ENCODE measurements at regions not wholly inside any gene's neighbourhood (a gene's known extent, or its start where the extent isn't known, plus 50 kb on each side); places are given as distances from the start of the nearest gene placed in this dataset.

GRCh38 chr10:52874581-52874980 lies 102.0 kb upstream of the MBL2 start:
- no peaks in the 10 kb centered on the region for H3K9me3 ChIP-seq
- TF ChIP-seq CTCF (IDR thresholded peaks at IDR 0.05; ENCODE audit: low read depth, low read length): no peak
- no peak for DNase-seq
- no peaks in the 10 kb centered on the region for H3K27me3 ChIP-seq
- H3K36me3 ChIP-seq: no peaks in the 10 kb centered on the region
- H3K4me3 ChIP-seq (ENCODE audit: low read depth, low read length): no peak overlapping the region
- H3K4me1 ChIP-seq: no peaks in the 10 kb centered on the region

- H3K27me3 ChIP-seq: no peaks in the 10 kb centered on the region
- H3K9me3 ChIP-seq: no peaks in the 10 kb centered on the region
- no peak overlapping the region for H3K4me3 ChIP-seq (ENCODE audit: low read depth, low read length)
- no peaks in the 10 kb centered on the region for H3K36me3 ChIP-seq
- DNase-seq: no peak
- TF ChIP-seq CTCF (IDR thresholded peaks at IDR 0.05; ENCODE audit: low read depth, low read length): no peak
- H3K4me1 ChIP-seq: no peaks in the 10 kb centered on the region
Observed at GRCh38 chr10:52871191-52871843, 98.7 kb upstream of the MBL2 start.

GRCh38 chr10:52870562-52870961 lies 98.0 kb upstream of the MBL2 start:
- no peak for DNase-seq
- TF ChIP-seq CTCF (IDR thresholded peaks at IDR 0.05; ENCODE audit: low read depth, low read length): no peak
- H3K36me3 ChIP-seq: no peaks in the 10 kb centered on the region
- no peaks in the 10 kb centered on the region for H3K9me3 ChIP-seq
- no peaks in the 10 kb centered on the region for H3K4me1 ChIP-seq
- H3K27me3 ChIP-seq: no peaks in the 10 kb centered on the region
- no peak overlapping the region for H3K4me3 ChIP-seq (ENCODE audit: low read depth, low read length)

- Histone ChIP-seq H3K4me3 (ENCODE audit: low read depth, low read length) (no peak overlapping the region), H3K9me3 (no peaks in the 10 kb centered on the region), H3K4me1 (no peaks in the 10 kb centered on the region), H3K27me3 (no peaks in the 10 kb centered on the region), H3K36me3 (no peaks in the 10 kb centered on the region)
- TF ChIP-seq CTCF (IDR thresholded peaks at IDR 0.05; ENCODE audit: low read depth, low read length): no peak
- DNase-seq: no peak
Observed at GRCh38 chr10:52869864-52870263, 97.3 kb upstream of the MBL2 start.

GRCh38 chr10:52865213-52865612 lies 92.6 kb upstream of the MBL2 start:
- no peak for DNase-seq
- H3K9me3 ChIP-seq: no peaks in the 10 kb centered on the region
- no peak for TF ChIP-seq CTCF (IDR thresholded peaks at IDR 0.05; ENCODE audit: low read depth, low read length)

GRCh38 chr10:52864201-52865106 lies 91.9 kb upstream of the MBL2 start:
- Histone ChIP-seq H3K27me3 (no peaks in the 10 kb centered on the region), H3K4me1 (no peaks in the 10 kb centered on the region), H3K36me3 (no peaks in the 10 kb centered on the region), H3K4me3 (ENCODE audit: low read depth, low read length) (no peak overlapping the region), H3K9me3 (no peaks in the 10 kb centered on the region)
- no peak for TF ChIP-seq CTCF (IDR thresholded peaks at IDR 0.05; ENCODE audit: low read depth, low read length)
- no peak for DNase-seq

More at GRCh38 chr10:52865213-52865612, 92.6 kb upstream of the MBL2 start:
- Histone ChIP-seq H3K4me1 (no peaks in the 10 kb centered on the region), H3K27me3 (no peaks in the 10 kb centered on the region), H3K4me3 (ENCODE audit: low read depth, low read length) (no peak overlapping the region), H3K36me3 (no peaks in the 10 kb centered on the region)

All from BE2C (cell line).